NCI-H2196 treated with DMSO at 0.1 percent for 48 hours (cell line): ENCODE measurements at regions not wholly inside any gene's neighbourhood (a gene's known extent, or its start where the extent isn't known, plus 50 kb on each side); places are given as distances from the start of the nearest gene placed in this dataset.
"Not testable (repeated sequence)": the region's sequence is repeated elsewhere in the genome, so short reads cannot be mapped to it uniquely, and the experiment has no call there.

ENCODE experiments used
- DNase-seq: peaks from one replicate; lab custom pipeline; 2025; ENCODE audit not compliant: unreplicated experiment; lab: John Stamatoyannopoulos, UW

DNA sequence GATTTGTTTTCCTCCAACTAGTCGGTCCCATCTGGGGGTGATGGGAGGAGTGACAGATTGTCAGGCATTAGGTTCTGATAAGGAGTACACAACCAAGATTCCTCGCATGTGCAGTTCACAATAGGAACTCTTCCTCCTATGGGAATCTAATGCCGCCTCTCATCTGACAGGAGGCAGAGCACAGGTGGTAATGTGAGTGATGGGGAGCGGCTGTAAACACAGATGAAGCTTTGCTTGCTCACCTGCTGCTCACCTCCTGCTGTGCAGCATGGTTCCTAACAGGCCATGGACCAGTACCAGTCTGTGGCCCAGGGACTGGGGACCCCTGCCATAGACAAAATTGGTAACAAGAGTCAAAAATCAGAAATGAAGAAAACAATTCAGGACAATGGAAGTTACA, 173.3 kb upstream of the HMHB1 start:
- DNase-seq: no peak

DNA sequence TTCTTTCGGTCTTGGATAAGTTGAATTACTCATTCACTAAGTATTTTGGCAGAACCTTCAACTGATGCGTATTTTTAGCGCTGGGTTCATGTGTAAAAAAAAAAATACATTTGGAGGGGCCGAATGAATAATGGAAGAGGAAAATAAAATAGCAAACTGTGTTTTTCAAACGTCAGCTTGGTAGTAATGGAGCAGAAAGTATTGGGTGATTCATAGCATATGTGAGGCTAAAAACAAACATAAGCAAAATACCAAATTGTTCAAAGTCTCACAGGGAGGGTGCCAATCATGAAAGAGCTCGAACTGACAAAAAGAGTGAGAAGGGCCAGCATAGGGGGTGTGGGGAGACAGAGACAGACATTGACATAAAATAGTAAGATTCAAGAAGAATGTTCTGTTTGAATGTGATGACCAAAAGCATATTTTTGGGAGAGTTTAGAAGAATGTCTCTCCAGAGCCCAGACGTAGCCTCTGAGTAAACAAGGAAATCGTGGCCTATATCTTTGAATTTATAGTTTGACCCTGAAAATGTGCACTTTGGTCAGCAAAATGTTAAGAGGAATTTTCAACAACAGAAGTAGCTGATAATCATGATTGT, 174.9 kb upstream of the HMHB1 start:
- DNase-seq: no peak

DNA sequence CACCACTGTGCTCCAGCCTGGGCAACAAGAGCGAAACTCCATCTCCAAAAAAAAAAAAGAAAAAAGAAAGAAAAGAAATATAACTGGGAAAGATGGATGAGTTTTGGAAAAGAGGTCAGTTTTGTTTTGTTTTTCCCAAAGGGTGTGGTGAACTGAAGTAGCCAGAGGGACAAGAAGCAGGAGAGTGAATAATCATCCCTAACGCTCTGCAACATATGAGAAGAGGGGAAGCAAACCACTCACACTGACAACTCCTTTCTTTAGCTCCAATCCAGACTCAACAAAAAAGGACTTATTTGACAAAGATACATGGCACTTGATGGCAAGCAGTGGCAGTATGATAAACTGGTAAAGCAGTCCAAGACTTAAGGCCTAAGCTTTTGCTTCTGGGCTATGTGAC, 176.1 kb upstream of the HMHB1 start:
- DNase-seq: no peak

DNA sequence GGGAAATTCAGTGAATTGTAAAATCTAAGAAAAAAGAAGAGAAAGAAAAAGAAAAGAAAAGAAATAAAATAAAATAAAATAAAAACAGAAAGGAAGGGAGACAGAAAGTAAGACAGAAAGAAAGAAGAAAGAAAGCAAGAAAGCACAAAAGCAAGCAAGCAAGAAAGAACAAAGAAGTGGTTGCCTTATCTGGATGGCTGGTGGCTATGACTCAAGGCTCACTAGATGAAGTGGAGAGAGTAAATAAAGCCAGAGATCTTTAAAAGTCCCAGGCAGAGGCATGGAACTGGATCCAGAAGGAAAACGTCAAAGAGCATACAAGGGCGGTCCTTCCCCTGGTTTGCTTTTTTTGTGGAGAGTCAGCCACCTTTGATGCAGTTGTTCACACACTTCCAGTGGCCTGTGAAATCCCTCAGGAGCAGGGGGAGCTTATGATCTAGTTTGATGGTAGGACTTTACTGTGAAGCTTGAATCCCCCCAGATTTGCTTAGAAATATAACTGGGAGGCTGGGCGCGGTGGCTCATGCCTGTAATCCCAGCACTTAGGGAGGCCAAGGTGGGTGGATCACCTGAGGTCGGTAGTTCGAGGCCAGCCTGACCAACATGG, 176.7 kb upstream of the HMHB1 start:
- no peak for DNase-seq

DNA sequence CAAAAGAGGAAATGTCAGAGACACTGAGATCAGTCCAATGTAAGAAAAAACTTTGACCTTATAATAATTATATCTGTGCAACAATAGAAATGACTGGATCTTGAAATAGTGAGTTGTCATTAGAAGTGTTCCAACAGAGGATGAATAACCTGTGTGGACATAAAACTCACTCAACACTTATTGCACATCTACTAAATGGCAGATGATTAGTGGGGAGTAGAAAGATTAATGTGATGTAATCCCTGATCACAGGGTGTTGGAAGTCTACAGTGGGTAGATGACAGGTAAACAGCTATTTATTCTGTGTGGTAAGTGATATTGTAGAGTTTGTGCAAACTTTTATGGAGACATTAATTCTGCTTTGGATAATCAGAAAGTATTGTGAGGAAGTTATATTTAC, 177.3 kb upstream of the HMHB1 start:
- no peak for DNase-seq

DNA sequence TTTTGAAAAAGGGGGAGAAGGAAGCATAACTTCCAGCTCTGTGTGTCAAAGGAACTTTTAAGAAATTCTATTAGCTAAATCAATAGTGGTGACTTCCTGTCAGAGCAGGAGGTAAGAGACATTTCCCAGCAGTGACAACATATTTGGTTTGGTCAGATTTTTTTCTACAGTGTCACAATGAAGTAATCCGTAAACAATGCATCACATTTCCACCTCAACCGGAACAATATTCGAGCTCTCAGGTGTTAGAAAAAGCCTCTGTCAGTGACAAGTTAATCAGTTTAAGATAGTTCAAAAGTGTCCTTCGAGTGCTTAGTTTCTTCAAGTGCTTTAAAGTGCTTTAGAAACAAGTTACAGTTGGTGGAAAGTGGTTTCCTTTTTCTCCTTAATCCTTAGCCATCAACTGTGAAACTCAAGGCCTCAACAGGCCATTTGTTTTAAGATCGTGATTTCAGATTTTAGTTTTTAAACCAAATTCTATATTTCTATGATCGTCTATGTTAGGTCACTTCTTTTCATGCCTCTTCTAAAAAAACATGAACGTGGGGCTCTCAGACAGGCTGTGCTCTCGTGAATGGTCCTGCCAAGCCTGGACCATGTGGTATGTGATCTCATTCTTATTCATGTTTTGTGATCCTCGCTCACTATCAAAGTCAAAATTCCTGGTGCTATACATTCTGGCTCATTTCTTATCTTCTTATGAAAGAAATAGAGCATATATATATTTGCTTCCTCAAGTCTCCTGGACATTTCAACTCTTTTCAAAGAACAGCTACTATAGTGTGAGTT, 181.9 kb upstream of the HMHB1 start:
- no peak for DNase-seq

DNA sequence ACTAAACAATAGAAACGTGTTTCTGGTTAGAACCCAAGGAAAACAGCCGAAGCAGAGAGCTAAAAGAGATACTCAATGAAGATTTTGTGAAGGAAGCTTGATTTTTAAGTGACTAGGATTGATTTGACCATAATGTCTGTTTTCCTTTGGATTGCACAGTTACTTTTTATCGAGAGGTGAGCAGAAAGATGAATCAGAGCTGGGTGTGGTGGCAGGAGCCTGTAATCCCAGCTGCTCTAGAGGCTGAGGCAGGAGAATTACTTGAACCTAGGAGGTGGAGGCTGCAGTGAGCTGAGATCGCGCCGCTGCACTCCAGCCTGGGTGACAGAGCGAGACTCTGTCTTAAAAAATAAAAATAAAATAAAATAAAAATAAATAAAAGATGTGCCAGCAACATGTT, 186.9 kb upstream of the HMHB1 start:
- not testable (repeated sequence) for DNase-seq

DNA sequence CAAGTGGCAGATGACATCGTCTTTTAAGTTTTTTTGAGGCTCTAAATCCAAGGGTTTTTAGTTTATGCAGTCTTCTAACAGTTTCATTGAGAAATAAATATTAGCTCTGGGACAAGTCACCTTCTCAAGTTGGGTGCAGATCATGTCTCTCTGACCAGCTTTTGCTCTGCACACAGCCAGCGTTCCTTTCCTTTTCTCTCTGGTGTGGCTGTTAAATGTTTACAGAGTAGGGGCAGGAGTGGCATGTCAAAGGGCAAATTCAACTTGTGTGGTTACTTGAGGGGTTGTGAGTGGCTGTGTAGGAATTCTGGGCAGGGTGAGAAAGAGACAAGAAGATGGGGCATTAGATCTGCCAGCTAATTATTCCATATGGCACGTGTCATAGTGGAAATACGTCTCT, 187.5 kb upstream of the HMHB1 start:
- DNase-seq: no peak

DNA sequence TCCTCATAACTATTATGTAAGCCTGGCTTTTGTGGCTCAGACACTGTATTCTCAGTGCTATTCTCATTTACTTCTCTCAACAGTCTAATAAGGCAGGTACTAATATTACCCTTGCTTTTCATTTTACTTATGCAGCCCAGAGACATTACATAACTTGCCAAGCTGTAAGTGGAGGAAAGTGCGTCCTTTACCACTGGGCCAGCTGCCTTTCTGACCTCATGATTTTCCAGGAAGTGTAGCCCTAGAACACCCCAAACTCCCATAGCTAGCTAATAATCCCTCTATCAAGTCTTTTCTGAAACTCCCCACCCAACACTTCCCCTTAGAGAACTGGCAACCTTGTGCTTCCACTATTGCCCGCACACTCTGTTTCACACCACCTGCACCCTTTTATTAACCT, 192.9 kb upstream of the HMHB1 start:
- no peak for DNase-seq

DNA sequence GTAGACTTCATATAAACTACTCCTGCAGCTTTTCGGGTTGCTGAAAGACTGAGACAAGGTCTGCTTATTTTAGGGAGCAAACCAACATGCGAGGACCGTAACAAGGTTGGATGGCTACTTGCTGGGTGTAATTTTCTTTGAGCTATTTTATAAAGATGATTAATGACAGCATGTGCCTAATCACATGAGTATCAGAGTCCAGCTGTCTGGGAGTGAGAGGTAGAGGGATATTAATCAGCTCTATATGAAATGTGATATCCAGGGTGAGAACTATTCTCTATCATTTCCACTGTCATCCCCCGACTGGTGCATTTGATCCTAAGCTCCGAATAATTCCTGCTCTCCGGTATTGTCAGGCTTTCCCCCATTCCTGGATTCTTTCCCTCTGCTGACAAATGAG, 193.8 kb upstream of the HMHB1 start:
- DNase-seq: no peak

DNA sequence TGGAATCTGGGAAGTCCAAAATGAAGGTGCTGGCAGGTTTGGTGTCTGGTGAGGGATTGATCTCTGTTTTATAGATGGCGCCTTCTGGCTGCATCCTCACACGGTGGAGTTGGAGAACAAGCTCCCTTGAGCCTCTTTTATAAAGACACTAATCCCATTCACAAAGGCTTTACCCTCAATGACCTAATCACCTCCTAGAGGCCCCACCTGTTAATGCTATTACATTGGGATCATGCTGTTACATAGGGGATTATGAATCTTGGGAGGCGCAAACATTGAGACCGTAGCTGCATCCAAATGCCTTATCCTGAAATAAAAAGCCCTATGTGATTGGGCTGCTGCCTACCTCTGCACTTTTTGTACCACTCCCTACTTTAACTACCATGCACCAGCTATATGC, 197.1 kb upstream of the HMHB1 start:
- DNase-seq: no peak

DNA sequence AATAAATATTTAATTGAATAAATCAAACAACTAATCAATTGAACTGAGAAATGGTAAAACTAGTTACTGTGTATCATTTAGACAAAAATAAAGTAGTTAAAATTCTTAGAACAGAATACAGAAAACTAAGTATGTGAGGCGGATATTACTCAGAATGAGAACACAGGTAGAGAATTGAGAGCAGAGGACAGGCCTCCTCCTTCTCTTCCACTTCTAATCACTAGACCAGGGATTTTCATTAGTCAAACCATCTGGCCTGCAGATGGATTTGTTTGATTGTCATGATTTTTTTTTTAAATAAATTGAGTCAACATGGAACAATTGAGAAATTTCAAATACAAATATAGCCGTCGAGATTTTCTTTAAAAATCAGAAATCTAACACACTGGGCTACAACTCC, 198.6 kb upstream of the HMHB1 start:
- no peak for DNase-seq

DNA sequence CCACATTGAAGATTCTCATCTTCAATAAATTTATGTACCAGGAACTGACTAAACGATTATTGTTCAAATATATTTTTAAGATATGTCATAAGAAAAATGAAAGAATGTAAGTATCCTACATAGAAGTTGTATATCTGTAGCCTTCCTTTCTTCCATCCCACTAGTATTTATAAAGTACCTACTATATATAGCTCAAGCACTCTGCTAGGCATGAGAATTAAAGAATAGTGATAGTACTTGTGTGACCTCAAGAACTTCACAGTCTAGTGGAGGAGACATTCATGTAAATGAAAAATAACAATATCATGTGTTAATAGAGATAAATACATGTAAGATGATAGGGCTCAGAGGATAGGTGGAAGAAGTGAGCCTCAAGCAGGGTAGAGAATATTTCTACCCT, 201.0 kb upstream of the HMHB1 start:
- no peak for DNase-seq

DNA sequence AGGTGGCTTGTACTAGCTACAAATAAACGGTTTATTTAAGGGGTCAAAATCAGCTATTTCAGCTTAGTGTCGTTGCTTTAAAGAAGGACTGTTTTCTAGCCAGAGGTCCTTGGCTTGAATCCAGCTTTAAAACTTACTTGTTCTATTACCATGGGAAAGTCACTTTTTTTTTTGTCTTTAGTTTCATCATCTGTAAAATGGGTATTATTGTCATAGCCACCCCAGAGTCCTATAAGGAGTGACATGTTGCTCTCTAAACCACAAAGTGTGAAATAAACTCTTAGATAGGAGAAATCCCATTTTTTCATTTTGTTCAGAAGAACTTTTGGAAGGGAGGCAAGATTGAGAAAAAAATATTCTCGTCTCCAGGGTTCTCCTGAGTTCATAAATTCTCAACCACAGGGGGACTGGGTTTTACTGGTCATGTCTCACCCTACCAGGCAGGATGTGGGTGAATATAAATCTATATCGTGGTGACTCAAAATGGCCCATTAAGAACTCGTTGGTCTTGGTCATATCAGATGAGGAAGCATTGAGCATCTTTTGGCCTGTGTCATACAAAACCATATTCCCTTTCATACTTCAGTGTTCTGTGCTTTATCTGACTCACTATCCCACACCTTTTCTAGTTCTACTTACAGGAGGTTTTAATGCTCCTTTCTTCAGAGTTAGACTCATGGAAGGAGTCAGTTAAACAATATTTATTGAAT, 202.7 kb upstream of the NR3C1 start:
- DNase-seq: no peak

DNA sequence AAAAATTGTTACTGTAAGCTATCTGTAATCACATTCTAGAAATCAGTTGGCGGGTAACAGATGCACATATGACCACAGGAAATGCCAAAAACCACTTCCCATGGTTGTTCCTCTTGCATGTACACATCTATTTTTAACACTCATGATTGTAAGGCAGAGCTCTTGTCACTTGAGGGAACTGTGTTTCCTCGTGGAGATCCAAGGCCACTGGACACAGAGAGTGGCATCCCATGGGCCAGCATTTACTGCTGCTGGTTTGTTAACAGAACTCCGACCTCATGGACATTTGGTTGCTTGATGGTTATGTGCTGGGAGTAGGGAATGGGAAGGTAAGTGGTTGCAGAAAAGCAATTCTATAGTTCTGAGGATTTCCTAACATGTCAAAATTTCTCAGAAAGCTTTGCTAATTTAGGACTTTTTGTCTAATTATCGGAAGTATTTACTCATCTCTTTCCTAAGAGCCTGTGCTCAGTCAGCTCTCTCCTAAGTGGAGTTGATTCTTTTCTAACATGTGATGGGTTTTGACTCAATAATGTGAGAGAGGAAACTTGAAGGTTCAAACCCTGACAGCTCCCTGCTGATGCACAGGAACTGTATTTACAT, 202.0 kb upstream of the NR3C1 start:
- no peak for DNase-seq

DNA sequence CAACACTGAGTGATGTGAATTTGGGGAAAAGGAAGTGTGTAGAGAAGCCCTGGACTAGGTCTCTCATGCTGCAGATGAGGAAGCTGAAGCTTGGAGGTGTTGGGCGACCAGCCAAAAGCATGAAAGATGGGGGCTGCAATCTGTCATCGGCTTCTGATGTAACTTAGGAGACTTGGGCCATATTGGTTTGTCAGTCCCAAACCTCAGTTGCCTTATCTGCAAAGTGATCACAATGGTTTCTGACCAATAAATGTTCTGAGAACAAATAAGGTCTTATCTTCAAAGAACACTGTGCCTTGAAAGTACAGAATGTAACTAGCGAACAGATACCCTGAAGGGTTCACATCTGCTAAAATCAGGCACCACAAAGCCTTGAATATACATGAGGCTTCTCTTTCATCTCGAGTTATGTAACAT, 198.4 kb upstream of the NR3C1 start:
- DNase-seq: no peak

DNA sequence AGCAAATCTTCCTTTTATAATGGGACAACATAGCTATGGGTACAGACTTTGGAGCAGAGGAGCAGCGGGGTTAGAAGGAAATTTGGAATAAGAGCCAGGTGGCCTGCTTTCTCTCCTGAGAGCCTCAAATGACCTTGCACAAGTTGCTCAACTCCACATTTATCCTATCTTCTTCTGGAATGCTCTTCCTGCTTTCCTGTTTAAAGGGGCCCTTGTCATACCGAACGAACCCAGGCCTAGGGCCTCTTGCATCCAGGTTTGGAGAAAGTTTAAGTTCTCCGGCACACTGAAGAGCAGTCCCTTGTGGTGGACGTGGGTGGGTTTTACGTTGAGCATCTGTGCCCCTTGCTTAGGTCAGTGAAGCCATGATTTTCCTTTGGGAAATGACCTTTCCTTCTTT, 197.9 kb upstream of the NR3C1 start:
- DNase-seq: no peak

DNA sequence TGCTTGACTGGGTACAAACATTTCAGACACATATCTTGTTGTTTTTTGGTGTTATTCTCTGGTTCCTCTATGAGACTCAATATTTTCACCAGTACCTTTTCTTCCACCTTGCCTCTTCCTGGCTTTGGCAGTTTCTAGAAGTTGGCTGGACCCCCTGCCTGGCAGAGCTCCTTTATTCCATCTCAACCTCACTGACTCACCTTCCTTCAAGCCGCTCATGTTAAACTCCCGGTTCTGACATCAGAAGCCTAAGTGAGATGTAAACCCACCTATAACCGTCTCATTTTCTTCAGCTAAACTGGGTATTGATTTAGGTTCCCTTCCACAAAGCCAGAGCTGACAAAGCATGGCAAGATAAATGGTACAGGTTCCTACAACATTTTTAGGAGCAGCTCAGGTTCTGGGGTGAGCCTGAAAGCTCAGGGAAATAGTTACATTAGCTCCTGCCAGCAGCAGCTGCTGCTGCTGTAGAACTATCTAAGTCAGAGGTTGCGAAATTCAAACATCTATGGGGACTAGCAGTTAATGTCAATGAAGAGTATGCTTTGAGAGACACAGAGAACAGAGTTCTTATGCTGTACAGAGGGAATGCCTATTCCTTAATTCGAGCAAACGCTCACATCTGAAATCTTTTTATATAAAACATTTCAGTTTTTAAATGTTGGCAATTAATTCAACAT, 197.1 kb upstream of the NR3C1 start:
- no peak for DNase-seq

DNA sequence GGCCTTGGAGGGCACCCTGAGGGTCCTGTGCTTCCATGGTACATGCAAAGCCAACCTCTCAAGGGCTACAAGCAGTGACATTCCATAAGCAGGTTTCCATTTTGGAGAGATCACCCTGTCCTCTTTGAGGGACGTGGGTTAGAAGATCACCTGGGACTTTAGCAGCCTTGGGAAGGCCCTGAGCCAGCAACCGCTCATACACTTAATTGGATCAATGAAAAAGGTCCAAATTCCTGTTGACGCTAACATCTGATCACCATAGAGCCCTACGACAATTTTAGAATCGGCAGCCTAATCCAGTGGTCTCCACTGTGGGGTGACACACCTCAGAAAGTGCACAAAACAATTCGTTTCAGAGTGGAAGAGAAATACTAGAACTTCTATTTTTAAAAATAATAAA, 196.0 kb upstream of the NR3C1 start:
- no peak for DNase-seq

DNA sequence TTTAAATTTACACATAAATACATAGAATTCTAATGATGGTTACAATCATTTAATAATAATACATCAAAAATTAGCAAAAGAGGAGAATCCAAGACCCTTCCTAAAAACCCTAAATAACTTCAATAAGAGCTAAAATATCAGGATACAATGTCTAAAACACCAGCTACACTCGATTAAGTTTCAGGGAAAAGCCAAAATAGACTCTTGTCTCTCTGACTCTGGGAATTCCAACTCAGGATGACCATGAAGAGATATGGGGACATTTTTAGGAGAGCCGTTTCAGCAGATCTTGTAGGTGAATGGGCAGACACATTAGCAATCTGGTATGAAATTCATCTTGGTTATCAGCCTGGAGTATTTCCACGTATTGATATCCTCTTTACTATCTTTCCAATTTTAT, 193.3 kb upstream of the NR3C1 start:
- DNase-seq: no peak
